Hepatic stellate cell (primary cell): ENCODE measurements at regions not wholly inside any gene's neighbourhood (a gene's known extent, or its start where the extent isn't known, plus 50 kb on each side); places are given as distances from the start of the nearest gene placed in this dataset.

Experiments
- DNase-seq: peaks from one replicate; pipeline ENCODE4 v3.0.0; 2011; ENCODE audit warnings: low spot score

- DNase-seq, result no peak
Observed at GRCh38 chr22:48395201-48395600, 1432.5 kb downstream of the BRD1 start.

GRCh38 chr22:48394787-48395186, 1432.9 kb downstream of the BRD1 start:
- no peak for DNase-seq

- no peak for DNase-seq
Observed at GRCh38 chr22:48393885-48394284, 1433.8 kb downstream of the BRD1 start.

GRCh38 chr22:48393041-48393370, 1434.7 kb downstream of the BRD1 start:
- no peak for DNase-seq

- no peak for DNase-seq
Observed at GRCh38 chr22:48391820-48392219, 1435.9 kb downstream of the BRD1 start.

GRCh38 chr22:48391171-48391711, 1436.4 kb downstream of the BRD1 start:
- no peak for DNase-seq

- no peak for DNase-seq
Observed at GRCh38 chr22:48389916-48390315, 1437.8 kb downstream of the BRD1 start.

GRCh38 chr22:48382197-48382596, 1445.5 kb downstream of the BRD1 start:
- DNase-seq, result no peak

- no peak for DNase-seq
Observed at GRCh38 chr22:48380016-48380665, 1447.5 kb downstream of the BRD1 start.

GRCh38 chr22:48379371-48379770, 1448.3 kb downstream of the BRD1 start:
- no peak for DNase-seq

- no peak for DNase-seq
Observed at GRCh38 chr22:48378673-48379072, 1449.0 kb downstream of the BRD1 start.

GRCh38 chr22:48376936-48377712, 1450.5 kb downstream of the BRD1 start:
- DNase-seq, result no peak

- DNase-seq, result no peak
Observed at GRCh38 chr22:48376428-48376827, 1451.2 kb downstream of the BRD1 start.

GRCh38 chr22:48373626-48374173, 1454.0 kb downstream of the BRD1 start:
- no peak for DNase-seq

GRCh38 chr22:48372390-48372789, 1455.3 kb downstream of the BRD1 start:
- DNase-seq, result no peak

GRCh38 chr22:48371391-48371790, 1456.3 kb downstream of the BRD1 start:
- no peak for DNase-seq

GRCh38 chr22:48370508-48371325, 1457.0 kb downstream of the BRD1 start:
- DNase-seq, result no peak

- DNase-seq, result no peak
Observed at GRCh38 chr22:48369789-48370507, 1457.7 kb downstream of the BRD1 start.

GRCh38 chr22:48368975-48369525, 1458.6 kb downstream of the BRD1 start:
- no peak for DNase-seq

- DNase-seq, result no peak
Observed at GRCh38 chr22:48367731-48368130, 1459.9 kb downstream of the BRD1 start.

- DNase-seq, result no peak
Observed at GRCh38 chr22:48366591-48366990, 1461.1 kb downstream of the BRD1 start.
